SK-N-MC (cell line): ENCODE measurements at regions not wholly inside any gene's neighbourhood (a gene's known extent, or its start where the extent isn't known, plus 50 kb on each side); places are given as distances from the start of the nearest gene placed in this dataset.

Experiments used
- EZH2 ChIP-seq: fragments of 200-600 bp; sonication (generic); IDR thresholded peaks from one replicate; pipeline ENCODE4 v1.6.1; 2017; ENCODE audit warnings: antibody characterized with exemption
- FOXP2 ChIP-seq: optimal IDR thresholded peaks from 2 replicates; pipeline ENCODE3; 2011; ENCODE audit warnings: mild to moderate bottlenecking, moderate library complexity; ENCODE audit not compliant: insufficient read depth; ENCODE audit errors: extremely low read length, control extremely low read depth
- POLR2AphosphoS5 ChIP-seq: IDR thresholded peaks from 2 replicates; pipeline ENCODE4 v1.6.1; 2012; ENCODE audit warnings: mild to moderate bottlenecking, low read depth, low read length, borderline replicate concordance

- TF ChIP-seq POLR2AphosphoS5 (no peak), EZH2 (no peak), FOXP2 (no peak)
Observed at GRCh38 chr1:214124281-214124805, 136.6 kb downstream of the PROX1 start.
